Suprapubic skin (tissue), 4 donors: ENCODE measurements at regions not wholly inside any gene's neighbourhood (a gene's known extent, or its start where the extent isn't known, plus 50 kb on each side); places are given as distances from the start of the nearest gene placed in this dataset.

Source experiments
- DNase-seq, 2 donors: peaks; one replicate each; pipeline ENCODE4 v3.0.0-alpha.2; 2019; ENCODE audit warnings: low spot score in 2 of 2
- H3K27ac ChIP-seq: fragments of 200-600 bp; sonication (generic); one replicate; pipeline ENCODE4 v1.5.1; 2019
- H3K27me3 ChIP-seq: fragments of 200-600 bp; sonication (generic); one replicate; pipeline ENCODE4 v1.5.1; 2019
- H3K36me3 ChIP-seq: fragments of 200-600 bp; sonication (generic); one replicate; pipeline ENCODE4 v1.5.1; 2019
- H3K4me1 ChIP-seq: fragments of 200-600 bp; sonication (generic); one replicate; pipeline ENCODE4 v1.5.1; 2019
- H3K4me3 ChIP-seq: fragments of 200-600 bp; sonication (generic); one replicate; pipeline ENCODE4 v1.5.1; 2019; ENCODE audit warnings: mild to moderate bottlenecking
- H3K9me3 ChIP-seq: fragments of 200-600 bp; sonication (generic); one replicate; pipeline ENCODE4 v1.5.1; 2019
- CTCF ChIP-seq, 2 donors: fragments of 200-600 bp in 1 of 2; fragments of 450-650 bp in 1 of 2; sonication (generic) in 1 of 2; IDR thresholded peaks; one replicate each; pipeline ENCODE4 v1.5.1; 2016 to 2019; ENCODE audit warnings: antibody characterized with exemption in 2 of 2, mild to moderate bottlenecking in 1 of 2, moderate library complexity in 1 of 2
- EP300 ChIP-seq: sonication (generic); formaldehyde crosslinking; IDR thresholded peaks from one replicate; pipeline ENCODE4 v1.6.1; 2017; ENCODE audit warnings: antibody characterized with exemption
- POLR2A ChIP-seq, 2 donors: fragments of 450-650 bp; IDR thresholded peaks; one replicate each; pipeline ENCODE4 v1.6.1; 2017; ENCODE audit warnings: antibody characterized with exemption in 2 of 2, mild to moderate bottlenecking in 2 of 2, moderate library complexity in 2 of 2
- POLR2AphosphoS5 ChIP-seq, 3 donors: sonication (generic); formaldehyde crosslinking; IDR thresholded peaks; one replicate each; pipeline ENCODE4 v1.6.1; 2017; ENCODE audit warnings: antibody characterized with exemption in 3 of 3
- WGBS: methylation state at CpG from one replicate; pipeline ENCODE4 v1.1.5; 2018; 5-methylcytosine and 5-hydroxymethylcytosine counted together

DNA sequence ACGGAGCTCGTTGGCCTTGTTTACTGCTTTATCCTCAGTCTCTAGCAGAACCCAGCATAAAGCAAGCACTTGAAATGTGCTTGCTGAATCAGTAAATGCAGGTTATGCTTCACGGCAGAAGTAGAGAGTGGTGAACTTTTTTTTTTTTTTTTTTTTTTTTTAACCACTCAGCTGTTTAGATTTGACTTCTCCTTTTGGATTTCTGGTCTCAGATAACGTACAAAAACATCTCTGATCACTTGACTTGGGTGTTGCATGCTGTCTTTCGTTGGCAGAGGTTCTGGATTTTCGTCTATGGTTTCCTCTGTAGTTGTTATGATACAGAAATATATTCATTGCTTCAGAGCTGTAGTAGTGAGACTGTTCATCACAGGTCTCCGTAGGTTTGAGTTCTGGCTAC lies 242.5 kb upstream of the HABP2 start:
- TF ChIP-seq POLR2A (IDR thresholded peaks at IDR 0.05), result no peak
- no peak for TF ChIP-seq CTCF (IDR thresholded peaks at IDR 0.05)
- no peak overlapping the region for H3K27ac ChIP-seq
- H3K36me3 ChIP-seq, result no peaks in the 10 kb centered on the region
- no peak overlapping the region for H3K4me3 ChIP-seq
- 67% methylated on average over 7 of the region's 7 CpGs for WGBS
- H3K9me3 ChIP-seq, result no peaks in the 10 kb centered on the region
- no peaks in the 10 kb centered on the region for H3K27me3 ChIP-seq
- DNase-seq, result no peak
- H3K4me1 ChIP-seq, result no peaks in the 10 kb centered on the region

DNA sequence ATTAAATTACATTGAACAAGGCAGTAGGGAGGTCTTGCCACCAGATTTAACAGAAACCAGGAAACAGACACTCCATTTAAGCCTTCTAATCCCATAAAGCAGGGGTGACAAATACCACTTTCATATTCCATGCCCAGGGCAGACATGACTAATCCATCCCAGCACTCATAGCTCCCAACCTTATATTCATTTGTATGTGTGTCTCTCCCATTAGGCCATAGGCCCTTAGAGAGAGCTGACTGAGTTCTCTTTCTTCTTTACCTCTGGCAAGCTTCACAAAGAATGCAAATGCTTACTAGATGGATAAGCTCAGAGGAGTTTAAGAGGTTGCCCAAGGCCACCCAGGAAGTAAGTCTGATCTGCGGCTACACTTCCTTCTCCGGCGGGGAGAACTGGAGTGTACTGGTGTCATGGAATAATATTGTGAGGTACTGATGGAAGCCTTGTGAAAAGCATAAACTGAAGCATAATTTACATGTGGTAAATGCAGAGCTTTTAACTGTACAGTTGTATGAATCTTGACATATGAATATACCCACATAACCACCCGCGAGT lies 239.7 kb upstream of the HABP2 start:
- Histone ChIP-seq H3K27me3 (peaks cover 4% of the 10 kb centered on the region), H3K9me3 (no peaks in the 10 kb centered on the region), H3K4me3 (no peak overlapping the region), H3K27ac (no peak overlapping the region), H3K4me1 (no peaks in the 10 kb centered on the region), H3K36me3 (no peaks in the 10 kb centered on the region)
- WGBS, result 87% methylated on average over 5 of the region's 5 CpGs
- no peak for TF ChIP-seq POLR2AphosphoS5 (IDR thresholded peaks at IDR 0.05)
- TF ChIP-seq CTCF (IDR thresholded peaks at IDR 0.05), result no peak
- TF ChIP-seq EP300, result no peak
- no peak for TF ChIP-seq POLR2A (IDR thresholded peaks at IDR 0.05)
- DNase-seq, result no peak

DNA sequence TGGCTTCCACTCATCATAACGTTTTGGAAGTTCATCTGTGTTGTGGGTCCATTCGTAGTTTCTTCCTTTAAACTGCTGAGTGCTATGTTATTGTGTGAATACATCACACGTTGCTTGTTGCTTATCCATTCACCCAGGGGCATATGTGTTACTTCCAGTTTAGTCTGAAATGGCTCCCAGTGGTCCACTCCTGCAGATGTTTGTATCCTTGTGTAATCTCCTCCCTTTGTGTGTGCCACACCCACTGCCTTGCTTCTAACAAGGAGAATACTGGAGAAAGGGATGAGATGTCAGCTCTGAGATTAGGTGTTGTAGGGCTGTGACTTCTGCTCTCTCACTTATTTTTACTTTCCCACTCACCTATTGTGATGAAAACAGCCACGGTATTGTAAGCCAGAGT lies 239.1 kb upstream of the HABP2 start:
- TF ChIP-seq POLR2A (IDR thresholded peaks at IDR 0.05), result no peak
- TF ChIP-seq POLR2AphosphoS5 (IDR thresholded peaks at IDR 0.05), result no peak
- no peak for TF ChIP-seq EP300
- no peak for TF ChIP-seq CTCF (IDR thresholded peaks at IDR 0.05)
- 81% methylated on average over 4 of the region's 4 CpGs for WGBS
- no peak for DNase-seq

DNA sequence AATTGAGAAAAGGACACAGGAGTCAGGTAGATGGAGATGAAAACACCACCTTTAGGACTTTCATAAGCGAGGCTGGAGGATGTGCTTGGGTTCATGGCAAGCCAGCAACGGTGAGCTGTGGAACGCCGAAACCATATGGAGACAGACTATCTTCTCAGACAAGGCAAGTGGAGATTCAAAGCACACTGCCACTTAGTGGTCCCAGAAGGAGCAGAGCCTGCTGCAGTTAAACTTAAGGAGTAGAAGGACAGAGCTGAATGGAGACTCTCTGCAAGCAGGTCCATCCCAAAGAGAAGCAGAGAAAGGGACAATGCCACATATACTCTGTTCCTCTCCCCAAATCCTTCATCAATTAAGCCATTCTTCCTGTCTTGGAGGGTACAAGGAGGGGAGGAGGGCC lies 236.3 kb upstream of the HABP2 start:
- WGBS, result 89% methylated on average over 4 of the region's 4 CpGs
- Histone ChIP-seq H3K27me3 (peaks cover 4% of the 10 kb centered on the region), H3K36me3 (no peaks in the 10 kb centered on the region), H3K4me3 (no peak overlapping the region), H3K27ac (no peak overlapping the region), H3K4me1 (no peaks in the 10 kb centered on the region), H3K9me3 (no peaks in the 10 kb centered on the region)
- TF ChIP-seq POLR2A (IDR thresholded peaks at IDR 0.05), result no peak
- no peak for TF ChIP-seq POLR2AphosphoS5 (IDR thresholded peaks at IDR 0.05)
- TF ChIP-seq CTCF (IDR thresholded peaks at IDR 0.05), result no peak
- no peak for TF ChIP-seq EP300
- no peak for DNase-seq

More for the DNA sequence above, 239.1 kb upstream of the HABP2 start:
- Histone ChIP-seq H3K9me3 (no peaks in the 10 kb centered on the region), H3K27me3 (peaks cover 4% of the 10 kb centered on the region), H3K27ac (no peak overlapping the region), H3K4me3 (no peak overlapping the region), H3K4me1 (no peaks in the 10 kb centered on the region), H3K36me3 (no peaks in the 10 kb centered on the region)

DNA sequence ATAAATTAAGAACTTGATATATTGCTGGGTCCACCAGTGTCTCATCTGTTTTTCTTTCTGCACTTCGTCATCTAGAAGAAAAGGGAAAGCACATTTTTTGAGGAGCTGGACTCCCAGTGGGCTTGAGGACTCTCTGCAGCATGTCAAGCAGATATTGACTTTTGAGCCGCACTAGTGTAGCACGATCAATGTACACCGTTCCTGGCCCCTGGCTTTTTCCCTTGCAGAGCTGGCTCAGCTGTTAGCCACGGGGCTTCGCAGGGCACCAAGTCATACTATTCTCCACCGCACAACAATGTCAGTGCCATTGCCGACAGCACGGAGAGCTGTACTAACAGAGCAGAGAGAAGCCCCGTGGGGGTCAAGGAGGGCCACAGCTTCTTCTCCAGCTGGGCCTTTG lies 235.4 kb upstream of the HABP2 start:
- Histone ChIP-seq H3K27ac (no peak overlapping the region), H3K27me3 (peaks cover 4% of the 10 kb centered on the region), H3K36me3 (no peaks in the 10 kb centered on the region), H3K4me1 (no peaks in the 10 kb centered on the region), H3K4me3 (no peak overlapping the region), H3K9me3 (no peaks in the 10 kb centered on the region)
- TF ChIP-seq EP300 (no peak), POLR2A (IDR thresholded peaks at IDR 0.05) (no peak), POLR2AphosphoS5 (IDR thresholded peaks at IDR 0.05) (no peak), CTCF (IDR thresholded peaks at IDR 0.05) (no peak)
- DNase-seq, result no peak
- WGBS, result 73% methylated on average over 7 of the region's 10 CpGs
